Eye (tissue), 1 donor: ENCODE measurements at regions not wholly inside any gene's neighbourhood (a gene's known extent, or its start where the extent isn't known, plus 50 kb on each side); places are given as distances from the start of the nearest gene placed in this dataset.

ENCODE experiments used
- DNase-seq: peaks from one replicate; pipeline ENCODE4 v3.0.0-alpha.2; 2015

GRCh38 chr1:82598337-82598736, 797.6 kb downstream of the ADGRL2 start:
- no peak for DNase-seq

GRCh38 chr1:82597649-82598048, 796.9 kb downstream of the ADGRL2 start:
- peak; percentile 35 for DNase-seq

- DNase-seq: no peak
These were observed 796.4 kb downstream of the ADGRL2 start for GRCh38 chr1:82597141-82597540.

- DNase-seq: peak; percentile 67
These were observed 792.8 kb downstream of the ADGRL2 start for GRCh38 chr1:82593561-82593960.

GRCh38 chr1:82589588-82589987, 788.9 kb downstream of the ADGRL2 start:
- no peak for DNase-seq

GRCh38 chr1:82587371-82587770, 786.6 kb downstream of the ADGRL2 start:
- no peak for DNase-seq

GRCh38 chr1:82586473-82586872, 785.7 kb downstream of the ADGRL2 start:
- no peak for DNase-seq

GRCh38 chr1:82582347-82582746, 781.6 kb downstream of the ADGRL2 start:
- DNase-seq: no peak

- no peak for DNase-seq
These were observed 777.5 kb downstream of the ADGRL2 start for GRCh38 chr1:82578086-82578726.

GRCh38 chr1:82567348-82567747, 766.6 kb downstream of the ADGRL2 start:
- no peak for DNase-seq

- peak; percentile 34 for DNase-seq
These were observed 764.8 kb downstream of the ADGRL2 start for GRCh38 chr1:82565546-82565945.

- peak; percentile 20 for DNase-seq
These were observed 764.4 kb downstream of the ADGRL2 start for GRCh38 chr1:82565146-82565545.

- peak; percentile 16 for DNase-seq
These were observed 763.6 kb downstream of the ADGRL2 start for GRCh38 chr1:82564333-82564732.

- peak; percentile 49 for DNase-seq
These were observed 761.7 kb downstream of the ADGRL2 start for GRCh38 chr1:82562448-82562847.

- DNase-seq: no peak
These were observed 759.8 kb downstream of the ADGRL2 start for GRCh38 chr1:82560566-82560965.

GRCh38 chr1:82555501-82555900, 754.8 kb downstream of the ADGRL2 start:
- DNase-seq: no peak

- no peak for DNase-seq
These were observed 749.1 kb downstream of the ADGRL2 start for GRCh38 chr1:82549841-82550240.

- DNase-seq: no peak
These were observed 742.0 kb downstream of the ADGRL2 start for GRCh38 chr1:82542766-82543165.

GRCh38 chr1:82542141-82542540, 741.4 kb downstream of the ADGRL2 start:
- no peak for DNase-seq

GRCh38 chr1:82540006-82540405, 739.3 kb downstream of the ADGRL2 start:
- no peak for DNase-seq

GRCh38 chr1:82538876-82539275, 738.1 kb downstream of the ADGRL2 start:
- DNase-seq: no peak

GRCh38 chr1:82534996-82535395, 734.3 kb downstream of the ADGRL2 start:
- DNase-seq: no peak

- DNase-seq: no peak
These were observed 724.6 kb downstream of the ADGRL2 start for GRCh38 chr1:82525378-82525777.

GRCh38 chr1:82520611-82521010, 719.9 kb downstream of the ADGRL2 start:
- DNase-seq: no peak

- peak; percentile 60 for DNase-seq
These were observed 716.9 kb downstream of the ADGRL2 start for GRCh38 chr1:82517586-82517985.
